IgD-negative memory B cell (primary cell): ENCODE measurements at regions not wholly inside any gene's neighbourhood (a gene's known extent, or its start where the extent isn't known, plus 50 kb on each side); places are given as distances from the start of the nearest gene placed in this dataset.
"Not testable (repeated sequence)": the region's sequence is repeated elsewhere in the genome, so short reads cannot be mapped to it uniquely, and the experiment has no call there.

Experiments used
- H3K27ac Mint-ChIP-seq, 3 donors: one replicate each; pipeline ENCODE4 v1.8.0; 2020 to 2022; ENCODE audit warnings: mild to moderate bottlenecking in 3 of 3, mixed read lengths in 3 of 3, moderate library complexity in 1 of 3
- H3K27me3 Mint-ChIP-seq: one replicate; pipeline ENCODE4 v1.8.0; 2021; ENCODE audit warnings: mixed read lengths
- H3K36me3 Mint-ChIP-seq: one replicate; pipeline ENCODE4 v1.8.0; 2020; ENCODE audit warnings: mild to moderate bottlenecking, mixed read lengths
- H3K4me1 Mint-ChIP-seq, 3 donors: one replicate each; pipeline ENCODE4 v1.8.0; 2020 to 2022; ENCODE audit warnings: mixed read lengths in 3 of 3, mild to moderate bottlenecking in 1 of 3
- H3K4me3 Mint-ChIP-seq, 4 donors: one replicate each; pipeline ENCODE4 v1.8.0; 2020 to 2022; ENCODE audit warnings: mild to moderate bottlenecking in 4 of 4, mixed read lengths in 4 of 4, moderate library complexity in 3 of 4
- H3K9me3 Mint-ChIP-seq, 3 donors: one replicate each; pipeline ENCODE4 v1.8.0; 2020 to 2021; ENCODE audit warnings: mixed read lengths in 3 of 3, mild to moderate bottlenecking in 1 of 3

DNA sequence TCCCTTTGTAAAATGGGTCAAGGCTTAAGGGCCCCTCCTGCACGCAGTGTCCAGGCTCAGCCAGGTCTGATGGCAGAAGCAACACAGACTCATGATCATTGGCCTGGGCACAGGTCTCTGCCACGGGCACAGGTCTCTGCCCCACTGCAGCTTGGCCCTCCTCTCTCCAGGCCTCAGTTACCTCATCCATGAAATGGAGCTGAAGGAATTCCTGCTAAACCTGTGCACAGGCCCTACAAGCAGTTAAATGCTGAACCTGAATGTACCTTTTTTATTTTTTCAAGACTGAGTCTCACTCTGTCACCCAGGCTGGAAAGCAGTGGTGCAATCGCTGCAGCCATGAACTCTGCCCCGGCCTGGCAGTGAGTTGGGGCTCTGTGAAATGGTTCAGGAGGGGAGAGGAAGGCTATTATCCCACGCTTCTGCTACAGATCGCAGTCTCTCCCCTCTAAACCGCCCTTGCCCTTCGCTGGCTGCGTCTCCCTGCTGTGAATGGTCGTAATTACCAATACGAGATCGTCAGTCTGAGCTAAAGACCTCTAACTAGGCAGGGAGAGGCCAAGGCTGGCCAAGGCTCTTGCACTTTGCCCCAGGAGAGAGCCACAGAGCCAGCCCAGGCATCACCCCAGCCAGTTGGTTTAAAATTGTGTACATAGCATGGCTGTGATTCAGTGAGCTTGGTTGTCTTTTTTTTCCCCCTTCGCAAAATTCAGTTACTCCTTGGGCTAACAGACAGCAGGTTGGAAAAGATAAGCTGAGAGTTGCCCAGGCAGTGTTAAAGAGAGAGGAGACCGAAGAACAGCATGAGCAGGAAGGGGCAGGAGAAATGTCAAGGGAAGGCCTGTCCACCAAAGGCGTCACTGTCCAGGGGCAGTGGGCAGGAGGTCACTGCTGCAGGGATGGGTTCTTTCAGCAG lies 93.0 kb upstream of the KCTD7 start:
- H3K9me3 Mint-ChIP-seq, result no peaks in the 10 kb centered on the region
- H3K4me3 Mint-ChIP-seq, result no peak overlapping the region
- no peaks in the 10 kb centered on the region for H3K27me3 Mint-ChIP-seq
- H3K36me3 Mint-ChIP-seq, result no peaks in the 10 kb centered on the region
- H3K4me1 Mint-ChIP-seq, result peaks cover 0 to 1% (median 0%) of the 10 kb centered on the region in 3 donors
- no peak overlapping the region for H3K27ac Mint-ChIP-seq

- no peaks in the 10 kb centered on the region for H3K36me3 Mint-ChIP-seq
- H3K4me1 Mint-ChIP-seq, result peaks cover 0 to 1% (median under 1%) of the 10 kb centered on the region in 3 donors
- H3K27me3 Mint-ChIP-seq, result no peaks in the 10 kb centered on the region
- no peaks in the 10 kb centered on the region for H3K9me3 Mint-ChIP-seq
- H3K4me3 Mint-ChIP-seq, result no peak overlapping the region
- H3K27ac Mint-ChIP-seq, result no peak overlapping the region
These were observed 91.3 kb upstream of the KCTD7 start for GRCh38 chr7:66537380-66537779.

DNA sequence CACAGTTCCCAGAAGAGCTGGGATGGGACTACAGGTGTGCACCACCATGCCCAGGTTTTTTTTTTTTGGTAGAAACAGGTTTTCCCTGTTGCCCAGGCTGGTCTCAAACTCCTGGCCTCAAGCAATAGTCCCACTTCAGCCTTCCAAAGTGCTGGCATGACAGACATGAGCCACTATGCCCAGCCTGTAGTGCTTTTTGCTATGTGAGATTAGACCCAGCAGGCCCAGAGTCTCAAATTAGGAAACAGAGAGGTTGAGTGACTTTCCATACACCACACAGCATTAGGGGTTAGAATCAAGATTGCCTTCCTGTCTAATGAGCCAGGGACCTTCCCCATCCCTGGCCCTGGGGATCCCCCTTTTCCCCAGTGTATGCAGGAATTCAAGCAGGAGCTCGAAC lies 90.8 kb upstream of the KCTD7 start:
- H3K4me3 Mint-ChIP-seq, result no peak overlapping the region

DNA sequence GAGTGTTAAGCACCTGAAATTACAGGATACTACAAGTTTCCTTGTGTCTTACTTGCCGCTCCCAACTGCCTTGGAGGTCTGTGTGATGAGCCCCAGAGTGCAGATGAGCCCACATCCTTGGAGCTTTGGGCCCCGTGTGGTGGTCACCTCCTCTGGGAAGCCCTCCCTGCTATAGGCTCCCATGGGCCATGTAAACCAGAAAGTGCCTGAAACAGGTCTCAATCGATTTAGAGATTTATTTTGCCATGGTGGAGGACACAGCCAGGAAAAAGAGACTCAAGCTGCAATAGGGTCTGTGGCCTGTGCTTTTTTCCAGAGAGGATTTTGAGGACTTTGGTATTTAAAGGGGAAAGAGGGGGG lies 89.4 kb upstream of the KCTD7 start:
- peaks cover 0 to 7% (median 0%) of the 10 kb centered on the region in 3 donors for H3K4me1 Mint-ChIP-seq
- no peak overlapping the region for H3K4me3 Mint-ChIP-seq
- H3K36me3 Mint-ChIP-seq, result no peaks in the 10 kb centered on the region
- no peaks in the 10 kb centered on the region for H3K27me3 Mint-ChIP-seq
- no peaks in the 10 kb centered on the region for H3K9me3 Mint-ChIP-seq
- H3K27ac Mint-ChIP-seq, result peak overlapping the region in 1 of 3 donors; percentile 4

More for the DNA sequence above, 90.8 kb upstream of the KCTD7 start:
- no peaks in the 10 kb centered on the region for H3K36me3 Mint-ChIP-seq
- no peaks in the 10 kb centered on the region for H3K9me3 Mint-ChIP-seq
- H3K4me1 Mint-ChIP-seq, result peaks cover 0 to 4% (median 0%) of the 10 kb centered on the region in 3 donors
- H3K27ac Mint-ChIP-seq, result no peak overlapping the region
- no peaks in the 10 kb centered on the region for H3K27me3 Mint-ChIP-seq

- peaks cover 0 to 7% (median 0%) of the 10 kb centered on the region in 3 donors for H3K4me1 Mint-ChIP-seq
- no peaks in the 10 kb centered on the region for H3K9me3 Mint-ChIP-seq
- H3K27ac Mint-ChIP-seq, result no peak overlapping the region
- no peaks in the 10 kb centered on the region for H3K27me3 Mint-ChIP-seq
- H3K36me3 Mint-ChIP-seq, result no peaks in the 10 kb centered on the region
- no peak overlapping the region for H3K4me3 Mint-ChIP-seq
These were observed 88.7 kb upstream of the KCTD7 start for GRCh38 chr7:66539902-66540375.

DNA sequence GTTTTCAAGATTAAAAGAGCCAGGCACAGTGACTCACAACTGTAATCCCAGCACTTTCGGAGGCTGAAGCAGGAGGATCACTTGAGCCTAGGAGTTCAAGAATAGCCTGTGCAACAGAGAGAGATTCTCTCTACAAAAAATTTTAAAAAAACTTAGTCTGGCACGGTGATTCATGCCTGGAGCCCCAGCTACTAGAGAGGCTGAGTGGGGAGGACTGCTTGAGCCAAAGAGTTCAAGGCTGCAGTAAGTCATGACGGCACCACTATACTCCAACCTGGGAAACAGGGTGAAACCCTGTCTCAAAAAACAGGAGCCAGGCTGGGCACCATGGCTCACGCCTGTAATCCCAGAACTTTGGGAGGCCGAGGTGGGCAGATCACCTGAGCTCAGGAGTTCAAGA lies 86.6 kb upstream of the KCTD7 start:
- H3K4me3 Mint-ChIP-seq, result no peak overlapping the region
- H3K4me1 Mint-ChIP-seq, result peaks cover 0 to 7% (median 0%) of the 10 kb centered on the region in 3 donors
- no peak overlapping the region for H3K27ac Mint-ChIP-seq
- H3K9me3 Mint-ChIP-seq, result no peaks in the 10 kb centered on the region
- H3K27me3 Mint-ChIP-seq, result no peaks in the 10 kb centered on the region
- H3K36me3 Mint-ChIP-seq, result no peaks in the 10 kb centered on the region

- Mint-ChIP-seq H3K4me3 (no peak overlapping the region), H3K27ac (no peak overlapping the region), H3K36me3 (no peaks in the 10 kb centered on the region), H3K27me3 (no peaks in the 10 kb centered on the region), H3K9me3 (no peaks in the 10 kb centered on the region), H3K4me1 (peaks cover 0 to 7% (median 0%) of the 10 kb centered on the region in 3 donors)
These were observed 86.0 kb upstream of the KCTD7 start for GRCh38 chr7:66542528-66543269.

DNA sequence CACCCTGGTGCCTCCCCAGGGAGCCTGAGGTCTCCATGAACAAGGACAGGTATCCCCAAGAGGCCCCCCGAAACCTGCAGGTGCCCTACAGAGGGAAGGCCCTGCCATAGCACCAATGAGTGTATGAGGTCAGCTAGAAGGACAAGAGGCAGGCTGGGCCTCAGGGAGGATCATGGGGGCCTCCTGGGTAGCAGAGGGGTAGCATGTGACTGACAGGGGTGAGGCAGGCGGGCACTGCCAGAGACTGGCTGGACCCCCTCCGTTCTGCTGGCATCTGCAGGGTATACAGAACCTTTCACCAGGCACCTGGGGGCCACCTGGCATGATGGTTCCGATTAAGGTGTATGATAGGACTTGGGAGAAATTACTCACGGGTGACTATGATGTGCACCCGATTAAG lies 79.2 kb upstream of the KCTD7 start:
- Mint-ChIP-seq H3K9me3 (no peaks in the 10 kb centered on the region), H3K27me3 (no peaks in the 10 kb centered on the region), H3K4me3 (no peak overlapping the region), H3K27ac (no peak overlapping the region), H3K36me3 (no peaks in the 10 kb centered on the region), H3K4me1 (no peaks in the 10 kb centered on the region)

- no peaks in the 10 kb centered on the region for H3K9me3 Mint-ChIP-seq
- H3K4me3 Mint-ChIP-seq, result no peak overlapping the region
- peaks cover 0 to 3% (median 0%) of the 10 kb centered on the region in 3 donors for H3K4me1 Mint-ChIP-seq
- no peak overlapping the region for H3K27ac Mint-ChIP-seq
- no peaks in the 10 kb centered on the region for H3K27me3 Mint-ChIP-seq
- H3K36me3 Mint-ChIP-seq, result no peaks in the 10 kb centered on the region
These were observed 75.7 kb upstream of the KCTD7 start for GRCh38 chr7:66553001-66553400.

DNA sequence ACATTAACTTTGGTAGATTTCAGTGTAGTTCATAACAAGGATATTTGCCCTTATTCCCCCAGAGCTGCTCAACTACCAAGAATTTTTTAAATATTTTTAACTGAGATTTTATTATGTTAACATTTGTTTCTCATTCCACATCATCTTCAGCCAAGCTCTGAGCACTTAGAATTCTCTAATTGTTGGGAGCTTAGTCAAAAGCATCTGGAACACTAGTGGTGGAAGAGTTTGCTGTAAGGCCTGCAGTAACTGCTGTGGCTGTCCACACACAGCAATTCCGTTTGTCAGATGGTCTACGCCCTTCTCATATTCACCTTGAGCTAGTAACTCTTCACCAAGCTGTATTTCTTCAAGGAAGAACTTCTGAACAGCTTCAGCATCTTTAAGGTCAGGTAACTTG lies 75.0 kb upstream of the KCTD7 start:
- H3K36me3 Mint-ChIP-seq, result not testable (repeated sequence)

DNA sequence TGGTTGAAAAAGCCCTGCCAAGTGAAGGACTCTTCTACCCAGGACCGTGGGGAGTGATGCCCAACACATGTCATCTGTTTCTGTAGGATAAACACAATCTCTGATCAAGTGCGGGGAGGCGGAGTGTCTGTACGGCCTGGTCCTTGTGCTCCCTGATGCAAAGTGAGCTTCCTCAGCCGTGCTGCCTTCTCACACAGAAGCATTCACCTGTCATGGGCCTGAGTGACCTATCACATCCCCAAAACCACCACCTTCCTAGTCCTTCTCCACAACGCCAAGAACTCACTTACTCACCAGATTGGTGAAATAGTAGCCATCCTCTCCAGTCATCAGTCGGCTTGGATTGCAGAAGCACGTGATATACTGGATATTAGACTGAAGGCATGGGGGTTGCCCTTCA lies 74.4 kb upstream of the KCTD7 start:
- H3K4me3 Mint-ChIP-seq, H3K36me3 Mint-ChIP-seq, H3K27me3 Mint-ChIP-seq, H3K27ac Mint-ChIP-seq, H3K4me1 Mint-ChIP-seq, H3K9me3 Mint-ChIP-seq: not testable (repeated sequence)

More for the DNA sequence above, 75.0 kb upstream of the KCTD7 start:
- H3K4me1 Mint-ChIP-seq, H3K4me3 Mint-ChIP-seq, H3K27ac Mint-ChIP-seq, H3K9me3 Mint-ChIP-seq, H3K27me3 Mint-ChIP-seq: not testable (repeated sequence)

DNA sequence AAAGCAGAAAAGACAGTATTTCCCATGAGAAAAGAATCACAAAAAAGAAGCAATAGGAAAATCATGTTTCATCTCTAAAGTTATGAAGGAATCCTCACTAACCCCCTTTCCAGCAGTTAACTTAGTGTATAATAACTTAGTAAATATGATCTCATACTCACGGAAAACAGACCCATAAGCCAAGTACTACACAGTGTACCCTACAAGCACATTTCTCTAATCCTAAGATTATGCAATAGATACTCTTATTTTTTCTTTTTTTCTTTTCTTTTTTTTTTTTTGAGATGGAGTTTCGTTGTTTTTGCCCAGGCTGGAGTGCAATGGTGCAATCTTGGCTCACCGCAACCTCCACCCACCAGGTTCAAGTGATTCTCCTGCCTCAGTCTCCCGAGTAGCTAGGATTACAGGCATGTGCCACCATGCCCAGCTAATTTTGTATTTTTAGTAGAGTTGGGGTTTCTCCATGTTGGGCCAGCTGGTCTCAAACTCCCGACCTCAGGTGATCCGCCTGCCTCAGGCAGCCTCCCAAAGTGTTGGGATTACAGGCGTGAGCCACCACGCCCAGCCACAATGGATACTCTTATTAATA lies 73.7 kb upstream of the KCTD7 start:
- not testable (repeated sequence) for H3K9me3 Mint-ChIP-seq, H3K4me3 Mint-ChIP-seq, H3K27ac Mint-ChIP-seq, H3K36me3 Mint-ChIP-seq, H3K27me3 Mint-ChIP-seq, H3K4me1 Mint-ChIP-seq

GRCh38 chr7:66556177-66556548 lies 72.5 kb upstream of the KCTD7 start:
- Mint-ChIP-seq H3K4me3 (no peak overlapping the region), H3K4me1 (peaks cover 0 to 3% (median 0%) of the 10 kb centered on the region in 3 donors), H3K36me3 (no peaks in the 10 kb centered on the region), H3K27me3 (no peaks in the 10 kb centered on the region), H3K9me3 (no peaks in the 10 kb centered on the region), H3K27ac (no peak overlapping the region)

DNA sequence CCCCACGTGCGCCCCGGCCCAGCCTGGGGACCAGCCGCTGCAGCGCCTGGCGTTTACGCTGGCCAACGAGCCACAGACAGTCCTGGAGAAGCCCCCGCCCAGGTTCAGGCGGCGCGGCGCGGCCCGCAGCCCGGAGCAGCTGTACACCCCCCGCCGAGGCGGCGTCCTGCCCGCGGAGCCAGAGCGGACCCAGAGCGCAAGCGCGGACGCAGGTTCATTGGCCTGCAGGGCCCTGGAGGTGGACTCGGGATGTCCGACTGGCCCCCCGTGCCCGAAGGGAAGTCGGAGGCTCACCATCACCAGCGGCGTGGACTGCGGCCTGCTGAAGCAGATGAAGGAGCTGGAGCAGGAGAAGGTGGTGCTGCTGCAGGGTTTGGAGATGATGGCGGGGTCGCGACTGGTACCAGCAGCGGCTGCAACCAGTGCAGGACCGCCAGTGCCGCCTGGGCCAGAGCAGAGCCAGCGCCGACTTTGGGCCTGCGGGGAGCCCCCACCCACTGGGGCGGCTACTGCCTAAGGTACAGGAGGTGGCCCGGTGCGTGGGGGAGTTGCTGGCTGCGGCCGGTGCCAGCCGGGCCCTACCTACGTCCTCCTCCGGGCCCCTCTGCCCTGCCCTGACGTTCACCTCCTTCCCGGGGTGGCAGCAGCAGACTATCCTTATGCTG lies 72.0 kb upstream of the KCTD7 start:
- no peak overlapping the region for H3K27ac Mint-ChIP-seq
- no peak overlapping the region for H3K4me3 Mint-ChIP-seq
- H3K36me3 Mint-ChIP-seq, result no peaks in the 10 kb centered on the region
- no peaks in the 10 kb centered on the region for H3K27me3 Mint-ChIP-seq
- H3K4me1 Mint-ChIP-seq, result peaks cover 0 to 3% (median 0%) of the 10 kb centered on the region in 3 donors
- H3K9me3 Mint-ChIP-seq, result no peaks in the 10 kb centered on the region
